GM13976 (cell line): ENCODE measurements at regions not wholly inside any gene's neighbourhood (a gene's known extent, or its start where the extent isn't known, plus 50 kb on each side); places are given as distances from the start of the nearest gene placed in this dataset.

Experiments
- DNase-seq: peaks from one replicate; pipeline ENCODE4 v3.0.0; 2012; ENCODE audit warnings: low spot score
- CTCF ChIP-seq: IDR thresholded peaks from 2 replicates; pipeline ENCODE4 v1.5.1; 2012; ENCODE audit warnings: borderline replicate concordance, mild to moderate bottlenecking; ENCODE audit not compliant: insufficient read depth; ENCODE audit errors: extremely low read depth, missing control alignments, control extremely low read depth
- in situ Hi-C: fragments of 300-500 bp; cut with MboI; formaldehyde crosslinking; loops from one replicate; pipeline ENCODE4 v1.12.0; 2022; ENCODE audit warnings: low sequenced_read_pairs, mixed read lengths, inconsistent platforms; ENCODE audit not compliant: unreplicated experiment

GRCh38 chr14:101000711-101001250 lies 97.3 kb upstream of the RTL1 start:
- no peak for DNase-seq
- TF ChIP-seq CTCF = no peak
- in situ Hi-C loops = no loop called here

- TF ChIP-seq CTCF = no peak
- DNase-seq = no peak
- in situ Hi-C loops = no loop called here
These were observed 98.0 kb upstream of the RTL1 start for GRCh38 chr14:101001311-101002069.

GRCh38 chr14:101002738-101003137 lies 99.2 kb upstream of the RTL1 start:
- DNase-seq = no peak
- in situ Hi-C loops = no loop called here
- no peak for TF ChIP-seq CTCF

GRCh38 chr14:101004176-101004575 lies 100.7 kb upstream of the RTL1 start:
- in situ Hi-C loops = no loop called here
- no peak for TF ChIP-seq CTCF
- no peak for DNase-seq

GRCh38 chr14:101004954-101005353 lies 101.4 kb upstream of the RTL1 start:
- DNase-seq = no peak
- TF ChIP-seq CTCF = no peak
- in situ Hi-C loops = no loop called here

- TF ChIP-seq CTCF = no peak
- in situ Hi-C loops = no loop called here
These were observed 101.9 kb upstream of the RTL1 start for GRCh38 chr14:101005447-101005846.

More at GRCh38 chr14:101005447-101005846, 101.9 kb upstream of the RTL1 start:
- DNase-seq = no peak
